ENCODE measurements at regions not wholly inside any gene's neighbourhood (a gene's known extent, or its start where the extent isn't known, plus 50 kb on each side); places are given as distances from the start of the nearest gene placed in this dataset.
"Not testable (repeated sequence)": the region's sequence is repeated elsewhere in the genome, so short reads cannot be mapped to it uniquely, and the experiment has no call there.

GRCh38 chr18:64749884-64750283, 601.0 kb upstream of the LINC00305 start:
- no peak for DNase-seq
- Mint-ChIP-seq H3K27me3 (ENCODE audit: low read depth in 3 of 3) (peaks cover 0 to 2% (median 1%) of the 10 kb centered on the region in 3 donors), H3K36me3 (no peaks in the 10 kb centered on the region), H3K4me3 (no peak overlapping the region), H3K27ac (no peak overlapping the region), H3K9me3 (peaks cover 6 to 78% (median 37%) of the 10 kb centered on the region in 6 donors), H3K4me1 (no peaks in the 10 kb centered on the region)

GRCh38 chr18:64747803-64748202, 598.9 kb upstream of the LINC00305 start:
- H3K9me3 Mint-ChIP-seq, result peaks cover 6 to 59% (median 33%) of the 10 kb centered on the region in 6 donors

GRCh38 chr18:64742898-64743297, 594.0 kb upstream of the LINC00305 start:
- Mint-ChIP-seq H3K4me1 (no peaks in the 10 kb centered on the region), H3K4me3 (no peak overlapping the region), H3K27me3 (ENCODE audit: low read depth in 3 of 3) (no peaks in the 10 kb centered on the region), H3K9me3 (peaks cover 3 to 30% (median 13%) of the 10 kb centered on the region in 6 donors), H3K36me3 (no peaks in the 10 kb centered on the region), H3K27ac (no peak overlapping the region)
- DNase-seq, result no peak

More at GRCh38 chr18:64747803-64748202, 598.9 kb upstream of the LINC00305 start:
- no peaks in the 10 kb centered on the region for H3K36me3 Mint-ChIP-seq
- no peak for DNase-seq
- H3K4me1 Mint-ChIP-seq, result no peaks in the 10 kb centered on the region
- peaks cover 0 to 2% (median 1%) of the 10 kb centered on the region in 3 donors for H3K27me3 Mint-ChIP-seq (ENCODE audit: low read depth in 3 of 3)
- H3K27ac Mint-ChIP-seq, result no peak overlapping the region
- no peak overlapping the region for H3K4me3 Mint-ChIP-seq

- Mint-ChIP-seq H3K27me3 (ENCODE audit: low read depth in 3 of 3) (no peaks in the 10 kb centered on the region), H3K9me3 (peaks cover 4 to 35% (median 16%) of the 10 kb centered on the region in 6 donors), H3K36me3 (no peaks in the 10 kb centered on the region), H3K4me1 (no peaks in the 10 kb centered on the region), H3K4me3 (no peak overlapping the region), H3K27ac (no peak overlapping the region)
- no peak for DNase-seq
These were observed 585.2 kb upstream of the LINC00305 start for GRCh38 chr18:64734063-64734462.

GRCh38 chr18:64725657-64726056, 576.8 kb upstream of the LINC00305 start:
- not testable (repeated sequence) for H3K36me3 Mint-ChIP-seq; H3K27me3 Mint-ChIP-seq (ENCODE audit: low read depth in 3 of 3); DNase-seq; H3K4me1 Mint-ChIP-seq; H3K4me3 Mint-ChIP-seq; H3K27ac Mint-ChIP-seq
- peaks cover 9 to 56% (median 30%) of the 10 kb centered on the region in 6 donors for H3K9me3 Mint-ChIP-seq

GRCh38 chr18:64720781-64721464, 572.0 kb upstream of the LINC00305 start:
- Mint-ChIP-seq H3K27ac (no peak overlapping the region), H3K4me3 (no peak overlapping the region), H3K9me3 (peaks cover 0 to 33% (median 15%) of the 10 kb centered on the region in 6 donors), H3K4me1 (no peaks in the 10 kb centered on the region), H3K36me3 (no peaks in the 10 kb centered on the region), H3K27me3 (ENCODE audit: low read depth in 3 of 3) (peaks cover 0 to 3% (median 0%) of the 10 kb centered on the region in 3 donors)
- DNase-seq, result no peak

GRCh38 chr18:64718808-64719207, 569.9 kb upstream of the LINC00305 start:
- Mint-ChIP-seq H3K27me3 (ENCODE audit: low read depth in 3 of 3) (peaks cover 0 to 3% (median 0%) of the 10 kb centered on the region in 3 donors), H3K4me1 (no peaks in the 10 kb centered on the region), H3K36me3 (peaks cover 0 to 2% (median 0%) of the 10 kb centered on the region in 3 donors), H3K27ac (no peak overlapping the region), H3K9me3 (peaks cover 0 to 31% (median 10%) of the 10 kb centered on the region in 6 donors), H3K4me3 (no peak overlapping the region)
- DNase-seq, result no peak

GRCh38 chr18:64717026-64717425, 568.1 kb upstream of the LINC00305 start:
- Mint-ChIP-seq H3K27ac (no peak overlapping the region), H3K9me3 (peaks cover 2 to 36% (median 11%) of the 10 kb centered on the region in 6 donors), H3K36me3 (peaks cover 0 to 3% (median 0%) of the 10 kb centered on the region in 3 donors), H3K4me1 (no peaks in the 10 kb centered on the region), H3K4me3 (no peak overlapping the region), H3K27me3 (ENCODE audit: low read depth in 3 of 3) (peaks cover 0 to 3% (median 0%) of the 10 kb centered on the region in 3 donors)
- no peak for DNase-seq

GRCh38 chr18:64714086-64714485, 565.2 kb upstream of the LINC00305 start:
- no peak for DNase-seq
- H3K4me3 Mint-ChIP-seq, result no peak overlapping the region
- H3K36me3 Mint-ChIP-seq, result peaks cover 0 to 3% (median 0%) of the 10 kb centered on the region in 3 donors
- H3K4me1 Mint-ChIP-seq, result no peaks in the 10 kb centered on the region
- peaks cover 2 to 30% (median 5%) of the 10 kb centered on the region in 6 donors for H3K9me3 Mint-ChIP-seq
- no peak overlapping the region for H3K27ac Mint-ChIP-seq
- no peaks in the 10 kb centered on the region for H3K27me3 Mint-ChIP-seq (ENCODE audit: low read depth in 3 of 3)

- H3K27ac Mint-ChIP-seq, result no peak overlapping the region
- no peak for DNase-seq
- H3K4me1 Mint-ChIP-seq, result no peaks in the 10 kb centered on the region
- peaks cover 0 to 30% (median 5%) of the 10 kb centered on the region in 6 donors for H3K9me3 Mint-ChIP-seq
- no peaks in the 10 kb centered on the region for H3K27me3 Mint-ChIP-seq (ENCODE audit: low read depth in 3 of 3)
- H3K4me3 Mint-ChIP-seq, result no peak overlapping the region
- peaks cover 0 to 3% (median 0%) of the 10 kb centered on the region in 3 donors for H3K36me3 Mint-ChIP-seq
These were observed 564.4 kb upstream of the LINC00305 start for GRCh38 chr18:64713284-64713683.

- no peak for DNase-seq
- Mint-ChIP-seq H3K4me3 (no peak overlapping the region), H3K9me3 (peaks cover 0 to 30% (median 7%) of the 10 kb centered on the region in 6 donors), H3K4me1 (no peaks in the 10 kb centered on the region), H3K36me3 (peaks cover 0 to 3% (median 0%) of the 10 kb centered on the region in 3 donors), H3K27me3 (ENCODE audit: low read depth in 3 of 3) (no peaks in the 10 kb centered on the region), H3K27ac (no peak overlapping the region)
These were observed 563.1 kb upstream of the LINC00305 start for GRCh38 chr18:64712035-64712434.

GRCh38 chr18:64710105-64710861, 561.4 kb upstream of the LINC00305 start:
- Mint-ChIP-seq H3K9me3 (peaks cover 2 to 22% (median 8%) of the 10 kb centered on the region in 6 donors), H3K27me3 (ENCODE audit: low read depth in 3 of 3) (no peaks in the 10 kb centered on the region), H3K36me3 (peaks cover 0 to 3% (median 0%) of the 10 kb centered on the region in 3 donors), H3K4me3 (no peak overlapping the region), H3K4me1 (no peaks in the 10 kb centered on the region), H3K27ac (no peak overlapping the region)
- no peak for DNase-seq

GRCh38 chr18:64707052-64707451, 558.2 kb upstream of the LINC00305 start:
- no peaks in the 10 kb centered on the region for H3K36me3 Mint-ChIP-seq
- peaks cover 2 to 24% (median 8%) of the 10 kb centered on the region in 6 donors for H3K9me3 Mint-ChIP-seq
- H3K27me3 Mint-ChIP-seq (ENCODE audit: low read depth in 3 of 3), result no peaks in the 10 kb centered on the region

GRCh38 chr18:64699081-64699480, 550.2 kb upstream of the LINC00305 start:
- H3K27me3 Mint-ChIP-seq (ENCODE audit: low read depth in 3 of 3), result no peaks in the 10 kb centered on the region
- H3K36me3 Mint-ChIP-seq, result no peaks in the 10 kb centered on the region
- peaks cover 3 to 48% (median 14%) of the 10 kb centered on the region in 6 donors for H3K9me3 Mint-ChIP-seq
- H3K4me1 Mint-ChIP-seq, result no peaks in the 10 kb centered on the region
- DNase-seq, result no peak
- H3K27ac Mint-ChIP-seq, result no peak overlapping the region
- H3K4me3 Mint-ChIP-seq, result no peak overlapping the region

More at GRCh38 chr18:64707052-64707451, 558.2 kb upstream of the LINC00305 start:
- H3K27ac Mint-ChIP-seq, result no peak overlapping the region
- H3K4me1 Mint-ChIP-seq, result no peaks in the 10 kb centered on the region
- H3K4me3 Mint-ChIP-seq, result no peak overlapping the region
- DNase-seq, result no peak
